Uterus (tissue), 3 donors: ENCODE measurements at regions not wholly inside any gene's neighbourhood (a gene's known extent, or its start where the extent isn't known, plus 50 kb on each side); places are given as distances from the start of the nearest gene placed in this dataset.

ENCODE experiments used
- DNase-seq, 2 donors: peaks; one replicate each; pipeline ENCODE4 v3.0.0-alpha.2; 2019 to 2020
- H3K27ac ChIP-seq, 2 donors: fragments of 200-600 bp; sonication (generic); 1 replicate in 1 of 2; 2 replicates in 1 of 2; pipeline ENCODE4 v1.5.1; 2016 to 2018
- H3K27me3 ChIP-seq, 2 donors: fragments of 200-600 bp; sonication (generic); one replicate each; pipeline ENCODE4 v1.5.1; 2018 to 2019; ENCODE audit warnings: control low read depth in 1 of 2
- H3K36me3 ChIP-seq, 2 donors: fragments of 200-600 bp; sonication (generic); one replicate each; pipeline ENCODE4 v1.5.1; 2019; ENCODE audit warnings: control low read depth in 1 of 2
- H3K4me1 ChIP-seq, 2 donors: fragments of 200-600 bp; sonication (generic); one replicate each; pipeline ENCODE4 v1.5.1; 2018 to 2019; ENCODE audit warnings: control low read depth in 1 of 2
- H3K4me3 ChIP-seq, 2 donors: fragments of 200-600 bp; sonication (generic); 1 replicate in 1 of 2; 2 replicates in 1 of 2; pipeline ENCODE4 v1.5.1; 2018 to 2019; ENCODE audit warnings: mild to moderate bottlenecking in 1 of 2
- H3K9me3 ChIP-seq, 2 donors: fragments of 200-600 bp; sonication (generic); one replicate each; pipeline ENCODE4 v1.5.1; 2019; ENCODE audit warnings: control low read depth in 1 of 2
- POLR2A ChIP-seq, 2 donors: fragments of 450-650 bp; IDR thresholded peaks; one replicate each; pipeline ENCODE4 v1.6.1; 2016; ENCODE audit warnings: antibody characterized with exemption in 2 of 2, mild to moderate bottlenecking in 1 of 2, moderate library complexity in 1 of 2
- intact Hi-C: fragments of 100-400 bp; cut with DNase I; formaldehyde crosslinking; loops from one replicate; pipeline ENCODE4 v1.15.1; 2023; ENCODE audit warnings: low total_unique reads
- TF ChIP-seq, protein P1 (sequence below), 4 experiments: fragments of 200-600 bp in 2 of 4; fragments of 450-650 bp in 2 of 4; sonication (generic) in 2 of 4; IDR thresholded peaks; one replicate each; pipeline ENCODE4 v1.5.1; 2016 to 2019; ENCODE audit warnings: antibody characterized with exemption in 4 of 4, mild to moderate bottlenecking in 2 of 4, moderate library complexity in 1 of 4
- donor health status: DM: yes; HTN: yes; CAD: no.

- H3K27me3 ChIP-seq, result no peaks in the 10 kb centered on the region
- intact Hi-C loops, result no loop called here
- TF ChIP-seq POLR2A (IDR thresholded peaks at IDR 0.05), result no peak
- TF ChIP-seq, protein P1, sequence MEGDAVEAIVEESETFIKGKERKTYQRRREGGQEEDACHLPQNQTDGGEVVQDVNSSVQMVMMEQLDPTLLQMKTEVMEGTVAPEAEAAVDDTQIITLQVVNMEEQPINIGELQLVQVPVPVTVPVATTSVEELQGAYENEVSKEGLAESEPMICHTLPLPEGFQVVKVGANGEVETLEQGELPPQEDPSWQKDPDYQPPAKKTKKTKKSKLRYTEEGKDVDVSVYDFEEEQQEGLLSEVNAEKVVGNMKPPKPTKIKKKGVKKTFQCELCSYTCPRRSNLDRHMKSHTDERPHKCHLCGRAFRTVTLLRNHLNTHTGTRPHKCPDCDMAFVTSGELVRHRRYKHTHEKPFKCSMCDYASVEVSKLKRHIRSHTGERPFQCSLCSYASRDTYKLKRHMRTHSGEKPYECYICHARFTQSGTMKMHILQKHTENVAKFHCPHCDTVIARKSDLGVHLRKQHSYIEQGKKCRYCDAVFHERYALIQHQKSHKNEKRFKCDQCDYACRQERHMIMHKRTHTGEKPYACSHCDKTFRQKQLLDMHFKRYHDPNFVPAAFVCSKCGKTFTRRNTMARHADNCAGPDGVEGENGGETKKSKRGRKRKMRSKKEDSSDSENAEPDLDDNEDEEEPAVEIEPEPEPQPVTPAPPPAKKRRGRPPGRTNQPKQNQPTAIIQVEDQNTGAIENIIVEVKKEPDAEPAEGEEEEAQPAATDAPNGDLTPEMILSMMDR (IDR thresholded peaks at IDR 0.05), result no peak
- no peaks in the 10 kb centered on the region for H3K4me1 ChIP-seq
- no peak overlapping the region for H3K4me3 ChIP-seq
- H3K36me3 ChIP-seq, result no peaks in the 10 kb centered on the region
- H3K27ac ChIP-seq, result no peak overlapping the region
- no peaks in the 10 kb centered on the region for H3K9me3 ChIP-seq
- DNase-seq, result no peak
These were observed 188.3 kb upstream of the C14orf180 start for GRCh38 chr14:104390941-104391901.

GRCh38 chr14:104392001-104392395 is 187.6 kb upstream of the C14orf180 start:
- Histone ChIP-seq H3K4me1 (no peaks in the 10 kb centered on the region), H3K9me3 (no peaks in the 10 kb centered on the region), H3K36me3 (no peaks in the 10 kb centered on the region), H3K27ac (no peak overlapping the region), H3K27me3 (no peaks in the 10 kb centered on the region), H3K4me3 (no peak overlapping the region)
- no peak for TF ChIP-seq POLR2A (IDR thresholded peaks at IDR 0.05)
- TF ChIP-seq, protein P1 (IDR thresholded peaks at IDR 0.05), result no peak
- intact Hi-C loops, result no loop called here
- DNase-seq, result no peak

- H3K27ac ChIP-seq, result no peak overlapping the region
- intact Hi-C loops, result no loop called here
- no peaks in the 10 kb centered on the region for H3K9me3 ChIP-seq
- peak in 1 of 2 donors; percentile 4 for DNase-seq
- no peak for TF ChIP-seq POLR2A (IDR thresholded peaks at IDR 0.05)
- TF ChIP-seq, protein P1 (IDR thresholded peaks at IDR 0.05), result no peak
- no peaks in the 10 kb centered on the region for H3K36me3 ChIP-seq
- H3K4me1 ChIP-seq, result no peaks in the 10 kb centered on the region
- H3K27me3 ChIP-seq, result no peaks in the 10 kb centered on the region
- no peak overlapping the region for H3K4me3 ChIP-seq
These were observed 187.0 kb upstream of the C14orf180 start for GRCh38 chr14:104392396-104393198.

- H3K36me3 ChIP-seq, result no peaks in the 10 kb centered on the region
- DNase-seq, result peak in 1 of 2 donors; percentile 11
- no peaks in the 10 kb centered on the region for H3K4me1 ChIP-seq
- no peaks in the 10 kb centered on the region for H3K9me3 ChIP-seq
- intact Hi-C loops, result no loop called here
- H3K27ac ChIP-seq, result no peak overlapping the region
- H3K4me3 ChIP-seq, result no peak overlapping the region
- H3K27me3 ChIP-seq, result no peaks in the 10 kb centered on the region
- TF ChIP-seq, protein P1 (IDR thresholded peaks at IDR 0.05), result no peak
- no peak for TF ChIP-seq POLR2A (IDR thresholded peaks at IDR 0.05)
These were observed 186.2 kb upstream of the C14orf180 start for GRCh38 chr14:104393199-104393897.
